AG08395 (cell line): ENCODE measurements at regions not wholly inside any gene's neighbourhood (a gene's known extent, or its start where the extent isn't known, plus 50 kb on each side); places are given as distances from the start of the nearest gene placed in this dataset.
"Not testable (repeated sequence)": the region's sequence is repeated elsewhere in the genome, so short reads cannot be mapped to it uniquely, and the experiment has no call there.

Experiments
- DNase-seq: peaks from one replicate; pipeline ENCODE4 v3.0.0; 2012; ENCODE audit warnings: mixed read lengths, low spot score

GRCh38 chr14:43410631-43411030 is 1096.5 kb downstream of the FSCB start:
- DNase-seq: no peak

DNA sequence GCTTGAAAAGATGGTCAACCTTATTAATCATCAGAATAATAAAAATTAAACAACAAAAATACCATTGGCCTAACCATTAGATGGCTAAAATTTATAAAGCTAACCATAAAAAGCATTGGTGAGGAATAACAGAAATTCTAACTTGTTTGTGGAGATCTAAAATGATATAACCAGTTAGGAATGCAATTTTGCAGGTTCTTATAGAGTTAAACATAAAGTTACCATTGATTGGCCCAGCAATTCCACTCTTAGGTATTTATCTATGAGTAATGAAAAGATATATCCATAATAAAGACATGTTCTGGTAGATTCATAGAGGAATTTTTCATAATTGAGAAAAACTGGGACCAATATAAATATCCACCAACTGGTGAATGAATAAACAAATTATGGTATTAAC is 1098.6 kb downstream of the FSCB start:
- DNase-seq: no peak

- no peak for DNase-seq
Observed at GRCh38 chr14:43407706-43408105, 1099.4 kb downstream of the FSCB start.

GRCh38 chr14:43406931-43407330 is 1100.2 kb downstream of the FSCB start:
- DNase-seq: no peak

GRCh38 chr14:43399289-43399688 is 1107.8 kb downstream of the FSCB start:
- DNase-seq: no peak

DNA sequence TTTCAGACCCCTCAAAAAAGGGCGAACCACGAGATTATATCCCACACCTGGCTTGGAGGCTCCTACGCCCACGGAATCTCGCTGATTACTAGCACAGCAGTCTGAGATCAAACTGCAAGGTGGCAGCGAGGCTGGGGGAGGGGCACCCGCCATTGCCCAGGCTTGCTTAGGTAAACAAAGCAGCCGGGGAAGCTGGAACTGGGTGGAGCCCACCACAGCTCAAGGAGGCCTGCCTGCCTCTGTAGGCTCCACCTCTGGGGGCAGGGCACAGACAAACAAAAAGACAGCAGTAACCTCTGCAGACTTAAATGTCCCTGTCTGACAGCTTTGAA is 1136.6 kb downstream of the FSCB start:
- not testable (repeated sequence) for DNase-seq

GRCh38 chr14:43369710-43370564 is 1137.1 kb downstream of the FSCB start:
- DNase-seq: no peak

GRCh38 chr14:43362586-43362985 is 1144.5 kb downstream of the FSCB start:
- no peak for DNase-seq

GRCh38 chr14:43361751-43362150 is 1145.3 kb downstream of the FSCB start:
- DNase-seq: no peak

GRCh38 chr14:43360239-43360638 is 1146.8 kb downstream of the FSCB start:
- no peak for DNase-seq

DNA sequence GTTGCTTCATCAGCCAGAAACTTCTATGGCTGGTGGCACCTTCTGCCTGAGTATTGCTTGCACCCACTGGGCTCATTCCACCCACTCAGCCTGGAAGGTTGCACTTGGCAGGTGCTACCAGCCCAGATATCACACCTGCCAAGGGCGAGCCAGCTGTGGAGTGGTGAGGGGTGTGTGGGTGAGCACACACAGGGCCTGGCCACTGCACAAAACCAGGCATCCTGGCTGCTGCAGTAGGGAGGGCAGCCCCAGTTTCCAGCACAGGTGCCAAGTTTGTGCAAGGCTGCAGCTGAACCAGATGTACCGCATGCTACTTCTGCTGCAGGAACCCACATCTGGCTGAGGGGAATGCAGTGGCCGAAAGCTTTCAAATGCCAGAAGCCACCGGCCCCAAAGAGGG is 1147.8 kb downstream of the FSCB start:
- DNase-seq: no peak

DNA sequence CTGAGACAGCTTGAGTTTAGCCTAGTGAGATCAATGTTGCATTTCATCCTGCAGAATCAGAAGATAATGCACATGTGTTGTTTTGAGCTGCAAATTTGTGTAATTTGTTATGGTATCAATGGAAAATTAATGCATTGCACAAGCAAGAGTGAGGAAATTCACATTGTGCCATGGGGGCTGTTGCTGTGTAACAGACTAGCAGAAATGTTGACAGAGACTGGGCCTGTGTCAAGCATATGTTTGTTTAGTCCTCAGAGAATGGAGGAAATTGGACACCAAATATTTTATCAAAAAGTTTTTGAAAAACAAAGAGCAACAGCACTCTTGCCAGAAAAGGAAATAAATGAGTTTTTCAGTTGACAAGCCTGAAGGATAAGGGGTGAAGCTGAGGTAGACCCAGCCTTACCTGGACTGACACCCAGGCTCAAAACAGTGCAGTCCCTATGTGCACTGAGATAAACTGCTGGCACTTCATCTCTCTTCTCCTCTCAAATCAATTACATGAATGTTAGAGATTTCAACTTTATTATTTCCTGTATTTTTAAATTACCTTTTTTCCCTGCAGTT is 1150.0 kb downstream of the FSCB start:
- no peak for DNase-seq

DNA sequence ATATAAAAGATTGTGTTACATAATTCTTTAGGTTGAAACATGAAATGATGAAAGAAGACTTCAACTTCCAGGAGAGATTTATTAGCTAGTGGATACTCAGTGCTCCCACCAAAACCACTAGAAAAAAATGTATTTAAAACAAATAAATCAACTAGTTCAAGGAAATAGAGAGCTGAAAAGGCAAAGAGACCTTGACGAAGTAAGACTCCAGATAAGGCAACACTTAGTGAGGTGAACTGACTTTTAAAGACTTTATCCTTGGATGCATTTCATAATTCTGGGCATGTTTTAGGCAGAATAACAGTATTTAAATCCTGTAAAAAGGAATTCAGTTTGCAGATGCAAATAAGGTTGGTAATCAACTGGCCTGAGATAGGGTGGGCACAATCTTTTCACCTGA is 1150.7 kb downstream of the FSCB start:
- DNase-seq: no peak

GRCh38 chr14:43341921-43342320 is 1165.2 kb downstream of the FSCB start:
- no peak for DNase-seq

GRCh38 chr14:43338713-43339112 is 1168.4 kb downstream of the FSCB start:
- no peak for DNase-seq

DNA sequence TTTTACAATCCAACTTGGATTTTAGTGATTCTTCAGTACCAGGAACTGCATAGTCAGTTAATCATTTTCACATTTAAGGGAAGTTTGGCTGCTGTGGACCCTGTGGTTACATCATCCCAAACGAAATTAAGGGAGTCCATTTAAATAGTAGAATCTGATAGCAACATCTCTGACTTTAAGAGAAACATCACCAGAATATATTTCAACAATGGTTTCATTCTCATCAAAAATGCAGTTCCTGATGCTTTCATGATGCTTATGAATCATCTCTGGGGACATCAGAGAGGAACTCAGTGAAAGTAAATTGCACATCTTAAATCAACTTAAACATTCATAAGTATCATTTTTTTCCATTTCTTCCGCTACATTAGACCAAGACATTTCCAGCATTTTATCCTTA is 1170.7 kb downstream of the FSCB start:
- DNase-seq: no peak

- DNase-seq: not testable (repeated sequence)
Observed at GRCh38 chr14:43326501-43327407, 1180.3 kb downstream of the FSCB start.

- DNase-seq: no peak
Observed at GRCh38 chr14:43316427-43316826, 1190.7 kb downstream of the FSCB start.

DNA sequence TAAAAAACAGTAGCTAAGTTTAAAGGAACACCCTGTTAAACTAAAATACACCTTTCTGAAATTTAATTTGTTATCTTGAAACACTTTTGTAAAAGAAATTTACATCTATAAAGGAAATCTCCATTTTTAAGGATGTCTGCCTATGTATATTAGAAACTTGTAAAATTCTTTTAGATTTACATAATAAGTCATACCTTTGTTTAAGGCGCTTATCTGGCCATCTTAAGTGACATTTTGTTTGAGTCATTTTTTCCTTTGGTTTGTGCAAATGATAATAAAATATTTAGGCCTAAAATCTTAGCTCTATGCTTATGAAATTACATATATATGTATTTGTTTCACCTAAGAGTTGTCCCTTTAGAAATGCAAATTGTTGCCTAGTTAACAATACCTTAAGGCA is 1193.4 kb downstream of the FSCB start:
- no peak for DNase-seq

DNA sequence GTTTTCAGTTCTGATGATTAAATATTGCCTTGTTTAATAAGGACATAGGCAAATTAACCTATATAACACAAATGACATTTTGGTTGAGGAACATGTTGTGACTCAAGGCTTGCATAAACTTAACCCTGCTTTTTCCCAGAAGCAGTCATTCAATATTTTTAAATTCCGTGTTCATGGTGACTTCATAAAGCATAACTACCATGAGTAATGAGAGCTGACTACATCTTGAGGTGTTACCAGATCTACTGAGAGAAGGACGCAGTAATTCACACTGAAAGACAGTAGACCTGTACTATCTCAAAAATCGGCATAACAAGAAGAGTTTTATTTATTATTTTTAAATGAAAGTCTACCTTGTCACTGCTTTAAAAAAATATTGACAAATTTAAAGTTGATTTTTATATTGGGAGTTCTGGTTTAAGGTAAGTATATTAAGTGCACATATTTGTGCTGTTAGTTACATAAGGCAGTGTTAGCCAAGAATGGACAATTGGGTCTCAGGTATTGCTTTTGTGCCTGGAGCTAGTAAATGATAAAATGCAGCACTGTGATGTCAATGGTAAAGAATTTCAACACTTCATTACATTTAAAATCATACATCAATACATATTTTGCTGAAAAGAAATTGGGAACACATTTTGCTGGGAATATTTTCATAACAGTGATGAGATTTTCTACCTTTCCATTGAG is 1198.5 kb downstream of the FSCB start:
- DNase-seq: no peak

- DNase-seq: no peak
Observed at GRCh38 chr14:43307836-43308235, 1199.2 kb downstream of the FSCB start.

- DNase-seq: no peak
Observed at GRCh38 chr14:43306053-43306452, 1201.0 kb downstream of the FSCB start.
